ENCODE measurements at regions not wholly inside any gene's neighbourhood (a gene's known extent, or its start where the extent isn't known, plus 50 kb on each side); places are given as distances from the start of the nearest gene placed in this dataset.

GRCh38 chr12:5232826-5233500 is 189.3 kb downstream of the KCNA5 start:
- DNase-seq = no peak

- no peak for DNase-seq
Measured at GRCh38 chr12:5236022-5236640, 192.5 kb downstream of the KCNA5 start.

- no peak for DNase-seq
Measured at GRCh38 chr12:5242440-5242839, 189.5 kb upstream of the NTF3 start.

- no peak for DNase-seq
Measured at GRCh38 chr12:5243014-5243413, 188.9 kb upstream of the NTF3 start.

GRCh38 chr12:5244513-5244972 is 187.4 kb upstream of the NTF3 start:
- no peak for DNase-seq

GRCh38 chr12:5246196-5246595 is 185.7 kb upstream of the NTF3 start:
- no peak for DNase-seq

GRCh38 chr12:5247144-5247543 is 184.8 kb upstream of the NTF3 start:
- peak; percentile 21 for DNase-seq

- no peak for DNase-seq
Measured at GRCh38 chr12:5248230-5248629, 183.7 kb upstream of the NTF3 start.

- no peak for DNase-seq
Measured at GRCh38 chr12:5248999-5249526, 182.8 kb upstream of the NTF3 start.

- no peak for DNase-seq
Measured at GRCh38 chr12:5251092-5251491, 180.8 kb upstream of the NTF3 start.

- no peak for DNase-seq
Measured at GRCh38 chr12:5251786-5252185, 180.1 kb upstream of the NTF3 start.

- no peak for DNase-seq
Measured at GRCh38 chr12:5254703-5255102, 177.2 kb upstream of the NTF3 start.

GRCh38 chr12:5257763-5258495 is 174.0 kb upstream of the NTF3 start:
- DNase-seq = no peak

- DNase-seq = peak; percentile 90
Measured at GRCh38 chr12:5258498-5258897, 173.4 kb upstream of the NTF3 start.

GRCh38 chr12:5258926-5259325 is 173.0 kb upstream of the NTF3 start:
- no peak for DNase-seq

GRCh38 chr12:5259523-5259922 is 172.4 kb upstream of the NTF3 start:
- peak; percentile 63 for DNase-seq

- DNase-seq = no peak
Measured at GRCh38 chr12:5260086-5260485, 171.8 kb upstream of the NTF3 start.

GRCh38 chr12:5260591-5261086 is 171.3 kb upstream of the NTF3 start:
- no peak for DNase-seq

- peak; percentile 70 for DNase-seq
Measured at GRCh38 chr12:5262450-5262849, 169.5 kb upstream of the NTF3 start.

- DNase-seq = no peak
Measured at GRCh38 chr12:5262885-5263284, 169.0 kb upstream of the NTF3 start.

- no peak for DNase-seq
Measured at GRCh38 chr12:5264006-5264405, 167.9 kb upstream of the NTF3 start.

GRCh38 chr12:5267603-5268423 is 164.1 kb upstream of the NTF3 start:
- peak; percentile 47 for DNase-seq
